ENCODE measurements at regions not wholly inside any gene's neighbourhood (a gene's known extent, or its start where the extent isn't known, plus 50 kb on each side); places are given as distances from the start of the nearest gene placed in this dataset.

- no peaks in the 10 kb centered on the region for H3K4me1 ChIP-seq (ENCODE audit: control insufficient read depth in 5 of 5, insufficient read depth in 5 of 5, low read length in 5 of 5)
- WGBS, 2 donors: 67 to 68% methylated on average over 13 of the region's 13 CpGs
- no peak overlapping the region for H3K9ac ChIP-seq (ENCODE audit: insufficient read depth in 1 of 2, low read length in 2 of 2)
- no peaks in the 10 kb centered on the region for H3K9me3 ChIP-seq (ENCODE audit: control insufficient read depth in 4 of 4, insufficient read depth in 3 of 4, low read length in 3 of 4)
- peak; percentile 55 for ATAC-seq (ENCODE audit: insufficient read depth, low FRiP score)
- H3K27ac ChIP-seq (ENCODE audit: low read depth in 1 of 2, low read length in 1 of 2): no peak overlapping the region
- no peaks in the 10 kb centered on the region for H3K36me3 ChIP-seq (ENCODE audit: control insufficient read depth in 4 of 4, insufficient read depth in 4 of 4, low read length in 4 of 4)
- H3K4me3 ChIP-seq: no peak overlapping the region
- DNase-seq: peak in 2 of 3 donors; percentile 37 to 60
- peak; percentile 24 for TF ChIP-seq CTCF (IDR thresholded peaks at IDR 0.05; ENCODE audit: control extremely low read depth, extremely low read depth)
- H3K27me3 ChIP-seq (ENCODE audit: control insufficient read depth in 3 of 3, insufficient read depth in 3 of 3, low read length in 2 of 3): no peaks in the 10 kb centered on the region
Measured at GRCh38 chr14:65958664-65959562, 527.3 kb upstream of the CCDC196 start.

- Histone ChIP-seq H3K27ac (ENCODE audit: low read depth in 1 of 2, low read length in 1 of 2) (no peak overlapping the region), H3K9me3 (ENCODE audit: control insufficient read depth in 4 of 4, insufficient read depth in 3 of 4, low read length in 3 of 4) (no peaks in the 10 kb centered on the region), H3K4me3 (no peak overlapping the region), H3K36me3 (ENCODE audit: control insufficient read depth in 4 of 4, insufficient read depth in 4 of 4, low read length in 4 of 4) (no peaks in the 10 kb centered on the region), H3K4me1 (ENCODE audit: control insufficient read depth in 5 of 5, insufficient read depth in 5 of 5, low read length in 5 of 5) (no peaks in the 10 kb centered on the region), H3K9ac (ENCODE audit: insufficient read depth in 1 of 2, low read length in 2 of 2) (no peak overlapping the region), H3K27me3 (ENCODE audit: control insufficient read depth in 3 of 3, insufficient read depth in 3 of 3, low read length in 2 of 3) (no peaks in the 10 kb centered on the region)
- ATAC-seq (ENCODE audit: insufficient read depth, low FRiP score) (no peak), DNase-seq (no peak)
- 79 to 85% methylated on average over 2 of the region's 2 CpGs for WGBS, 2 donors
- TF ChIP-seq CTCF (IDR thresholded peaks at IDR 0.05; ENCODE audit: control extremely low read depth, extremely low read depth): no peak
Measured at GRCh38 chr14:65959563-65960024, 526.6 kb upstream of the CCDC196 start.

- 42 to 44% methylated on average over 7 of the region's 7 CpGs for WGBS, 2 donors
- Histone ChIP-seq H3K27ac (ENCODE audit: low read depth in 1 of 2, low read length in 1 of 2) (no peak overlapping the region), H3K9me3 (ENCODE audit: control insufficient read depth in 4 of 4, insufficient read depth in 3 of 4, low read length in 3 of 4) (no peaks in the 10 kb centered on the region), H3K4me1 (ENCODE audit: control insufficient read depth in 5 of 5, insufficient read depth in 5 of 5, low read length in 5 of 5) (no peaks in the 10 kb centered on the region), H3K4me3 (no peak overlapping the region), H3K9ac (ENCODE audit: insufficient read depth in 1 of 2, low read length in 2 of 2) (no peak overlapping the region), H3K36me3 (ENCODE audit: control insufficient read depth in 4 of 4, insufficient read depth in 4 of 4, low read length in 4 of 4) (no peaks in the 10 kb centered on the region), H3K27me3 (ENCODE audit: control insufficient read depth in 3 of 3, insufficient read depth in 3 of 3, low read length in 2 of 3) (peaks cover 0 to 3% (median 0%) of the 10 kb centered on the region in 3 donors)
- peak; percentile 19 for TF ChIP-seq CTCF (IDR thresholded peaks at IDR 0.05; ENCODE audit: control extremely low read depth, extremely low read depth)
- ATAC-seq (ENCODE audit: insufficient read depth, low FRiP score) (peak; percentile 53), DNase-seq (peak in 2 of 3 donors; percentile 9 to 33)
Measured at GRCh38 chr14:65961004-65961403, 525.2 kb upstream of the CCDC196 start.
